ENCODE measurements at regions not wholly inside any gene's neighbourhood (a gene's known extent, or its start where the extent isn't known, plus 50 kb on each side); places are given as distances from the start of the nearest gene placed in this dataset.
A peak's percentile ranks its signal among the peaks of the same experiment; 100 is the strongest.

DNA sequence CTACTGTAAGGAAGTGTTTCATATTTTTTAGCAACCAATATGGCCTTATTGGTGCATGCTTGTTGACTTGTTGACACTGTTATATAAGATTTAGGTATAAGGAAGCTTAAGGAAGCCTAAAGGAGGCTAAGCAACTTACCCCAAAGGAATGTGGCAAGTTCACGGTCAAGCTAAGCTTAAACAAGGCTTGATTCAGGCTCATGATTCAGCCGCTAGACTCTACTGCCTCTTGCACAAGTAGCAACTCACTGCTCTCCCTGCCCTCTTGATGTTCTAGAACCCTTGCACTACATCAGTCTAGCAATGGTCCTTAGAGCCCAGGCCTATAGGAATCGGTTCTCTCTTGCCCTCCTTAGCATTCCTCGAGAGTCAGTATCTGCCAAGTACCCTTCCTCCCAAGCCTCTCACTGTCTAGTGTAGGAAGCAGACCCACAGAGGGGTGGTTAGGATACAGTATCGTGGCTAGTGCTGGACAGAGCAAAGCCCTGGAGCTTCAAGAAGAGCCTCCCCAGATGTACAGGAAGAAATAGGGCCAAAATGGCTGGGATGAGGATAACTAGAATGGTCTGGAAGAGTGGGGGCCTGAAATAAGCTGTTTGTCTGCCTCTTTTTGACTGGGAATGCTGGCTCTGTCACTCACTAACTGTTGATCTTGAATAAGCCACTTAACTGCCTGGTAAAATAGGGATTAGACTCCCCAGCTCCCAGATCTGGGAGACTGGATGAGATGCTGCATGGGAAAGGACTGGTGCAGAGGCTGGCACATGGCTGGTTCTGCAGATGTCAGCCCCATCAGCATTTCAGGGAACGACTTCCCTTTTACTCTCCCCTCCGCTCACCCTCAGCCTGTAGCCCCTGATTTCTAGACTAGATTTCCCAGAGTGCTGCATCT lies 122.2 kb downstream of the NAV1 start:
- DNase-seq = no peak

DNA sequence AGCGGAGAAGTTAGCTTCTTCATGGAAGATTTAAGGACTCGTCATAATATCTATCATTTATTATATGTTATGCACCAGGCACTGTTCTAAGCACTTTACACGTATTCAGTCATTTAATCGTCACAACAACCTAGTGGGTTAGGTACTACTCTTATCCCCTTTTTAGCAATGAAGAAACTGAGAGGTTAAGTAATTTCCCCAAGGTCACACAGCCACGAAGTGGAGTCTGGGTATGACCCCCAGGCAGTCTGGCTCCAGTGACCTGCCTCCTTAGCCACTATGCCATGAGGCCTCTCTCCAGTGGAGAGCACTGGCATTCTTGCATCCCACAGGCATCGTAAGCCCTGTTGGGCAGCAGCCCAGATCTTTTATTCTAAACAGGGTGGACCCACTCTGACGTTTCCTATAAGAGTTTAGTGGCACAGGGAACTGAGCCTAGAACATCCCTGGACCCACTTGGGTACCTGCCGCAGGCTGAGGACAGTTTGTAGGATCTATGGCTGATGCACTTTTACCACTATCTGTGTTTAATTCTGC lies 123.0 kb downstream of the NAV1 start:
- no peak for DNase-seq

GRCh38 chr1:201662646-201663045 lies 123.7 kb downstream of the NAV1 start:
- DNase-seq = peak in 1 of 3 experiments; percentile 18

DNA sequence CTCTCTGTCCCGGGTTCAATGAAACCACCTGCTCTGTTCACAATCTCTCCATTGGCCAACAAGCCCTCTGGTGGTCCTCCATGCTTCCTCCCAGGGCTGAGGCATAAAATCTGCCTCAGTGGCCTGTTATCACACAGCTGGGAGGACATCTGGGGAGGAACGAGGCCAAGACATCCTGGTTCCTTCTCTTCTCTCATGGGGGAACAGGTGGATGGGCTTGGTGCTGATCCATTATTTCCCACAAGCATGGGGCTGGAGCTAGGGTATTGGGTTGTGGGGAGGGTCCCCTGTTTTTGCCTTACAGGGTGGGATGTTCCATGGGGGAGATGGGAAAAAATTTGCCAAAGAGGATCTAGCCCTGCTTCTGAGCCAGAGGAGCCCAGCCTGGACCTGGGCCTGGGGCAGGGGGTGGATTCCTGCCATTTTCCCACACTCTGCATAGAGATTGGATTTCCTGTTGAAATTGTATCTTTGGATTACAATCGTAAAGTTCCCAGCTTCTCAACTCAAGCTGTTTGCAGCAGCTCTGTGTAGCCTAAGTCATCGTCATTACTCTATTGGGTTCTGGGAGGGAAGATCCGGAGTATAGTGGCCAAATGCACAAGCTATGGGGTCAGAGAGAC lies 124.7 kb downstream of the NAV1 start:
- no peak for DNase-seq

DNA sequence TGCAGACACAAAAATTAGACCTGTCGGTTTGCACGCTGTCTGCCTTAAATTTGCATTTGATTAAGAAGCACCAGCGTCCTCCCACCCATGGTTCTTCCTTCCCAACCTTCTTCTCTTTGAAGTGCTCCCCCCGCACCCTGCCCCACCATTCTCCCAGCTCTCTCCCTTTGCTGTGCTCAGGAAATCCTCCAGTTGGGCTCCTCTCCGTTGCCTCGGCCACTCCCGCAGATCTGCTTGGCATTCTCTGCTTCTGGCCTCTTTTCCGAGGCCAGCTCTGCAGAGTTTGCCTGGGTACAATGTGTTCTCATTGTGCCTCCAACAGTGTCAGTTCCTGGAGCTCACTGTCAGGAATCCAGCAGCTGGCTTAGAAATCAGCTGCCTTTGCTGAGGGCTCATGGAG lies 126.1 kb downstream of the NAV1 start:
- DNase-seq = no peak

DNA sequence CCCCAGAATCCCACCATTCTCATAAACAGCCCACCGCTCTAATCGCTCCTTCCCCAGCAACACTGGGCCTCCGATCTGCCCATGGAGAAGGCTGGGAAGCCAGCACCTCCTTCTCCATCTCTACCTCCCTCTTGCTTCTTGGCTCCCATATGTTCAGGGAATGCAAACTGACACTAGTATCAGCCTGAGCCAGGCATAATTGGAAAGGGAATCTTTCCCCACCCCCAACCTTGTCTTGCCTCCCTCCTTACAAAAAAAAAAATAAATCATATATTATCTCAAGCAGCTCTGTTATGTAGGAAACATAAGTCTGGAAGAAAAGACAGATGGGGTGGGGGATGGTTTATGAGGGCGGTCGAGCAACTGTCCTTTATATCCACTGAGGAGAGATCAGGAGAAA lies 127.2 kb downstream of the NAV1 start:
- no peak for DNase-seq

DNA sequence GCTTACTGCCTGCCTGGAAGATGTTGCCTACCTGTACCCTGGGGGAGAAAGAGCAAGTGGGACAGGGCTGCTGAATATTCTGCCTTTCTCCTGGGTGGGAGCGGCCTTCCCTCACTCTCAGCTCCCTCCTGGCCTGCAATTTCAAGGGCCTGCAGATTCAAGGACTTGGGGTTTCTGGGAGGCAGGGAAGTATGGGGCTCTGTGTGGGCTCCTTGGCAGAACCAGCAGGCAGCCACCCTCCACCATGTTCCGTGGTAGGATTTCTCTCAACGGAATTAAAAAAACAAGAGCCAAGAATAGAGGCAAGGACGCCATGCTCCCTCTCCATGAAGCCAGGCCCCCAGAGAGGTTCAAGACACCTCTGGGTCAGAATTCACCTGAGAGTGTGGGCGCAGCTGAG lies 127.7 kb downstream of the NAV1 start:
- no peak for DNase-seq

DNA sequence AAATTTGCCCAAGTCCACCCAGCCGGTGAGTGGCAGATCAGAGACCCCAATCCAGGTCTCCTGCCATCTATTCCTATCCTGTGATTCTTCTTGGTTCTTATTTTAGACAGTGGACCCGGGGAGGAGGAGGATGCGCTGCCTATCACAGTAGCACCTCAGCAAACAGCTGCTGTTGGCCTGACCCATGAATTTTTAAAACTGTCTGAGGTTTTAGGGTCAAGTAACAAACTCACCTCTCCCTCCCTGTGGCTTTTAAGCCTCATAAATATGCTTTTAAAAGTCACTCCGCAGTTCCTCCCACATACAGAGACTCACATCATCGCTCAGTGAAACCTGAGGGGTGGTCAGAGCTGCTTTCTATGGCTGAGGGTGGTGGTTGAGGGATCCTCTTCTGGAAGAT lies 128.6 kb downstream of the NAV1 start:
- no peak for DNase-seq

DNA sequence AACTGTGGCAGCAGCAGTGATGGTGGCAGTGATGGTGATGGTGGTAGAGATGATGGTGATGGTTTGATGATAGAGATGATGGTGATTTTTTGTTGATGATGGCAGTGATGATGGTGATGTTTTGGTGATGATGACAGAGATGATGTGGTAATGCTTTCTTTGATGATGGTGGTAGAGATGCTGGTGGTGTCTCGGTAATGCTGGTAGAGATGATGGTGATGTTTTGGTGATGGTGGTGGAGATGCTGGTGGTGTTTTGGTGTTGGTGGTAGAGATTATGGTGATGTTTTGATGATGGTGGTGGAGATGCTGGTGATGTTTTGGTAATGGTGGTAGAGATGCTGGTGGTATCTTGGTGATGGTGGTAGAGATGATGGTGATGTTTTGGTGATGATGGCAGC lies 131.6 kb downstream of the NAV1 start:
- DNase-seq = no peak

DNA sequence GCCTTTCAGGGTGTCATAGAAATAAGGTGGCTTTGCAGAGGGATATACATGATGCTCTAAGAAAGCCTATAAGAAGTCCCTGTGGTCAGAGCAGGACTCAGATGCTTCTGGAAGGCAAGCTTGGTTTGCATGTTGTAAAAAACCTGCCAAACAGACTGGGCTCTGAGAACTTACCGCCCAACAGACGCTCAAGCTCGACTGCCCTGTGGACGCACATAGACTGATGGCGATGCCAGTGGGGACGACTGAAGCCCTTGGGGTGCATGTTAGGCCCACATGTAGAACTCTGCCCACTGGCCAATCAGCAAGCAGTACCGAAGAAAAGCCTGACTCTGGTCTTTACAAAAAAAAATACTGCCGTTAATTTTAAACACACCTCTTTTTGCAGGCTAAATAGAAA lies 133.8 kb downstream of the NAV1 start:
- DNase-seq = no peak

- DNase-seq = no peak
Observed at GRCh38 chr1:201673093-201673492, 134.2 kb downstream of the NAV1 start.

DNA sequence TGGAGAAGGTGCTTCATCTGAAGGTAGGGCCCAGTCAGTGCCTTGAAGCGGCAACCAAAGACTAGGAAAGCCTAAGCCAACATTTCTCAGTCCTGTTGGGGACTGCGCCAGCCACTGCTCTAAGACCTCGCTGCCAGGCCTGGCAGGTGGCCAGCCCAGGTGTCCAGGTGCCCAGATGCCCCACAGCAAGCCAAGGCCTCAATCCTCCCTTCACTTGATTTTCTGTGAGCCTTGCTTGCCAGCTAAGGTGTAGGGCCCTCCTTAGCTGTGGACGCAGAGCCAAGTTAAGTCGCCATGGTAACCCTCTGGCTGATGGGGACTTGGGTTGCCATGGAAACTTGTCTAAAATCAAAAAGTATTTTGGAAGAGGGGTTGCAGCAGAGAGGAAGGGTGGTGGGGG lies 135.0 kb downstream of the NAV1 start:
- DNase-seq = no peak

DNA sequence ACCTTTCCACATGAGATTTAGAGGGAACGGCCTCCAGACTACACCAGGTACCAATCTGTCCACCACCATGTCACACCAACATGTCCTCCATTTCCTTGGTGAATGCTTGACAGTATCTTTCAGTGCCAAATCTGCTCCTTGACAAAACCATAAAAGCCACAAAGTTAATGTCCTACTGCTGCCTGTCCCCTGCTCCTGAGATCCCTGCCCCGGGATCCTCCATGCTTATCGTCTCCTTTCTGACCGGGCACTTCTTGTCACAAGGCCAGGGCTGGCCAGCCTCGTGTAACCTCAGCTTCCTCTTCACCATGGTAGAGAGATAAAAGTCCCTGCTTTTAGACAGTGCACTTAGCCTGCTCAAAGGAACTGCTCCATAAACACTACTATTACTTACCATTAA lies 136.2 kb downstream of the NAV1 start:
- DNase-seq = no peak

DNA sequence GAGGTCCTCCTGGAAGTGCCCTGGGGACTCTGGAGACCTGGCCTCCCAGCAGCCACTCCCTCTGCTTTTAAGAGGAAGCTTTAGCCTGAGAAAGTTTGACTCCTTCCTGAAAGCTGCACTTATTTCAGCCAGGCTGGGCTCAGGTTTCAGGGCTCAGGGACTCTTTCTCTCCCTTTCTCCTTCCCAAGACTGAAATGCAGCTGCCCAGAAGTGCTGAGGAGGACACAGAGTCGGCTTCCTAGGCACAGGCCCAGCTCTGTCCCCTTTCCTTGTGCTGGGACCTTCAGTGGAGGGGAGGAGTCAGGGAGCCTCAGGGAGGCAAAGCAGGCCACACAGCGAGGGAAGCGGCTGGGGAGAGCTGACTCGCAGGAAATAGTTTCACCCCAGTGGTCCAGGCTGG lies 137.3 kb downstream of the NAV1 start:
- DNase-seq = no peak

DNA sequence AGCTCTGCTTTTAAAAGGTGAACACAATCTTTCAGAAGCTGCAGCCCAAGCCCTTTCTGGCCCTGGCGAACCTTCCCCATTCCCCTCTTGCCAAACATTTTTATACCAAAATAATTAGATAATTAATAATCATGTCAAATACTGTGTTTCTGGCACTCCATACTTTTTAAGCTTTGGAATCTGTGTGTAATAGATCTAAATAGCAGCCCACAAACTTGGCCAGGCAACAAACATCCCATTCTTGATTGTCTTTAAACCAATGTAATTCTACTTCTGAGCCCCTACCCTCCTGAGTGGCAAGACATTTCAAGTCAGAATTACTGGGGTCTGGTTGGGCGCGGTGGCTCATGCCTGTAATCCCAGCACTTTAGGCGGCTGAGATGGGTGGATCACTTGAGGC lies 137.7 kb downstream of the NAV1 start:
- DNase-seq = no peak

DNA sequence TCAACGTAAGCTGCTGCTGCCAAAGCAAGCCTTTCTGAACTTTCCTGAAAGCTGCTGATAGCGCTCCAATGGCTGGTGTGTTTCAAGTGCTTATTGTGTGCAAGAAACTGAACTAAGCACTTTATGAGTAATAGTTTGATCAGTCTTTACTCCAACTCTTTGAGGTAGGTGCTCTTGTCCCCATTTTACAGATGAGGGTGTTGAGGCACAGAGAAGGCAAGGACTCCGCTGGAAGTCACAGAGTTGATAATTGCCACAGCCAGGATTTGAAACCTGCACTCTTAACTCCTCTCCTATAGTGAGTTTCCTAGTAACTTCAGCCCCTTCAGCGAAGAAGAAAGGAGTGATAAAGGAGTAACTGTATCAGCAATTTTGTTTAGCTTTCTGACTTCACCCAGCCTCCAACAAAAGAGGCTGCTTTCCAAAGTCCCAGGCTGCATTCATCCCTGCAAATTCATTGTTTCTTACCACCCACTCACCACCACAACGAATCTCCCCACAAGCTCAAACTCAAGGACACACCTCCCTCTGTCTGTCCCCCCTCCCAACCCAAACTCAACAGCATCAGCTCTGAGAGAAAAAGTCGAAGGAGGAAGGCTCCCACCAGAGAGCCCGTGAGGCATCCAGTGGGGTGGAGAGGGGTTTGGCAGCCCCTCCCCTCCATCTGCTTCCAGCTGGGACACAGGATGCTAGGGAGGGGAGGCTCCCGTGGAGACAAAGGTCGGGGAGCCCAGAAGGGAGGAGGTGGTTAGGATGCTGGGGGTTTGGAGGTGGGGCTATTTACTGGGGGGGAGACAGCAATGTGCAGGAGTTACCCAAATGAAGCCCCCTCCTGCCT lies 139.6 kb downstream of the NAV1 start:
- DNase-seq = peak in 2 of 3 experiments; percentile 51 to 82

GRCh38 chr1:201681375-201681774 lies 142.4 kb downstream of the NAV1 start:
- no peak for DNase-seq

DNA sequence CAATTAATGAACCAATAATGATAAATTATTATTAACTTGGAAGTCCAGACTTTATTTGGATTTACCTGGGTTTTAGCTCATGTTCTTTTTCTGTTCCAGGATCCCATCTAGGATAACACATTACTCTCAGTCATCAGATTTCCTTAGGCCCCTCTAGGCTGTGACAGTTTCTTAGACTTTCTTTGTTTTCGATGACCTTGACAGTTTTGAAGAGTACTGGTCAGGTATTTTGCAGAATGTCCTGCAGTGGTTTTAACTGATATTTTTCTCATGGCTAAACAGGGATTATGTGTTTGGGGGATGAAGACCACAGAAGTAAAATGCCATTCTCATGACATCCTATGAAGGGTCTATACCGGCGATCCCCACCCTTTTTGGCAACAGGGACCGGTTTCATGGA lies 144.0 kb downstream of the NAV1 start:
- no peak for DNase-seq

- DNase-seq = peak in 1 of 3 experiments; percentile 60
Observed at GRCh38 chr1:201683397-201683796, 144.5 kb downstream of the NAV1 start.

GRCh38 chr1:201685485-201685884 lies 143.5 kb upstream of the IPO9 start:
- peak in 1 of 3 experiments; percentile 32 for DNase-seq

DNA sequence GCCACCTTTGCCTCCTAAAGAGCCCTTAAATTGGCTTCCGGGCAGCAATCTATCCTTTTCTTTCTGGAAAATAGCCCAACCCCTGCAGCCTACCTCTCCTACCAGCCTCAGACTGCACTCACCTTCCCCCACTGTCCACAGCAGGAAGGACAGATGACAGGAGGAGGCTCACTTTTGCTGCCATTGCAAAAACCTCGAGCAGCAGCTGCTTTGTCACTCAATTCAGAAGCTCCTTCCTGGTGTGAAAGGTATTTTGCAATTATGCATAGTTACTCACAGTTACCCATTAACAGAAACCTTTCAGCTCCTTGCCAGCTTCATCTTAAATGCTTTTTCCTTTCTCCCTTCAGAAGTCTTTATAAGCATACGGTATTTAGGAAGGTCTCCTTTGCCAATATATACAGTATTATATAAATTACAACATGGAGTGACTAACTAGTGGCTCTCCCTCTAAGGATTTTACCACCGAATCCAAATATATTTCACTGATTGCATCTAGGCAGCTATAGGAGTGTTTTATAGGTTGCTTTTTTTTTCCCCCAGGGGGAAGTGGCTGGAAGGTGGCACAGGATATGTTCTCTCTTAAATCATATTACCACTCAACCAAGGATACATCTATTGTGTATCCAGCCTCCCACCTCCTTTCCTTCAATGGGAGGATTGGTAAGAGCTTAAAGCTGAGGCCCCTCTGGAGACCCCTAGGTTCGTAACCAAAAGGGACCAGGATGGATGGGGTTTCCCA lies 142.1 kb upstream of the IPO9 start:
- DNase-seq = peak; percentile 54 to 91 (median 61)

DNA sequence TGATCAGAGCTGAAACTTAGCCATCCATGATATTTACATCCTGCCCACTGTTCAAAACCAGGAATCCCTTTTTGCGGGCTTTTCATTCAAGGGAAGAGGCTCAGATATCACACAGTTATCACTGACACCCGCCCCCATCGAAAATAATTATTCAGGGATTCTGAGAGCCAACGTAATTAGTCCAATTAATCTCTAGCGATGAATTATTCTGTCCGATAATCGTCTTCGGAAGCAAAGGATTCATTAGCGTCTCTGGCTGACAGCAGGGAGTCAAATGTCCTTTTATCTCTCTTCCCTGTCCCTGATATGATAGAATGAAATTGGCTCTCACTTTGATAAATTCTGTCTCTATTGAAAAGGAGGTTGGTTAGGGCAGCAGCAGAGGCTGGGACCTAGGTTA lies 140.4 kb upstream of the IPO9 start:
- DNase-seq = peak in 1 of 3 experiments; percentile 52

DNA sequence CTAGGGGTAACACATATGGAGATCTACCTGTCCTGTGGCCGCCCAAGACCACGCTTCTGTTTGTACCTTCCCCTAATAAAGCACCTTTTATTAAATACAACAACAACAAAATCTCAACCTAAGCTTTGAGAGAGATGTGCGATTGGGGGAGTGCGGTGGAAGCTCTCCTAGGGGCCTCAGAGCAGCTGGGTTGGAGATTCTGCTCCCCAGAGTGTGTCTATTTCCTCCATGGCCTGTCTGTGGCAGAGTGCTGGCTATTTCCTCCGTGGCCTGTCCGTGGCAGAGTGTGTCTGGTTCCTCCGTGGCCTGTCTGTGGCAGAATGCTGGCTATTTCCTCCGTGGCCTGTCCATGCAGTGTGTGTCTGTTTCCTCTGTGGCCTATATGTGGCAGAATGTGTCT lies 139.3 kb upstream of the IPO9 start:
- no peak for DNase-seq

Data from NCI-H1417 (cell line).